ENCODE measurements at regions not wholly inside any gene's neighbourhood (a gene's known extent, or its start where the extent isn't known, plus 50 kb on each side); places are given as distances from the start of the nearest gene placed in this dataset.

DNA sequence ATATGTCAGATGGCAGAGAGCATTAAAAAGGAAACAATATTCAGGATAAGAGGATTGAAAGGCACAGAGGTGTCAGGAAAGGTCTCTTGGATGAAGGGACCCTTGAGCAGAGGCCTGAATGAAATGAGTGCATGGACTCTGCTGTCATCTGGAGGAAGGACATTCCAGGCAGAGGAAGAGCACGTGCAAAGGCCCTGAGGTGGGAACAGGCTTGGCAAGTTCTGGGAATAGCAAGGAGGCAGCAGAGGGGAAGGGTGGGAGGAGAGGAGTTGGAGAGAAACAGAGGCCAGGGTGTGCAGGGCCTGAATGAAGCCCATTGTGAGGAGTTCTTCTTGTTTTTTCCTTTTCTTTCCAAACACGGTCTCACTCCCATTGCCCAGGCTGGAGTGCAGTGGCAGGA, 59.0 kb upstream of the RUNX3 start:
- no peak overlapping the region for H3K4me3 Mint-ChIP-seq
- H3K36me3 Mint-ChIP-seq: peaks cover 1% of the 10 kb centered on the region
- intact Hi-C loops (cut with micrococcal nuclease): no loop called here
- H3K27me3 Mint-ChIP-seq: no peaks in the 10 kb centered on the region
- DNase-seq: no peak
- CTCF ChIA-PET: interaction anchor here (1.2 kb wide), 1 partner anchor 48 kb away, joined by 6 read pairs; no protein-coding TSS in a partner anchor
- POLR2A ChIA-PET: interaction anchor here (1.5 kb wide), 1 partner anchor 23 kb away, joined by 7 read pairs; no protein-coding TSS in a partner anchor
- no peaks in the 10 kb centered on the region for H3K9me3 Mint-ChIP-seq
- no peak overlapping the region for H3K27ac Mint-ChIP-seq
- peaks cover 85% of the 10 kb centered on the region for H3K4me1 Mint-ChIP-seq (ENCODE audit: low read depth)

DNA sequence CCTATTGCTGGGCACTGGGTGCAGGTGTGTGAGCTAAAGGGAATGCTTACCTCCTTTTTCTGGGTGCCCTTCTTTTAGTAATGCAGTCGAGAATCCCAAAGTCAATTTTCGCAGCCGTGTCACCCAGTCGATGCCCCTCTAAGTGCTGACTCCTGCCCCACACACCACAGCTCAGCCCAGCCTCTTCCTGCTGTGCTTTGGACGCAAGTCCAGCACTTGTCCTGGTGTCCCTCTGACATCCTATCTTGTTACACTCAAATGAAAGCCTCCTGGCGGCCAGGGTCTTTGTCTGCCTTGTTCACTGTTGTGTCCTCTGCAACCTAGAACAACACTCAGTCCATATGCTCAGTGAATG, 58.5 kb upstream of the RUNX3 start:
- DNase-seq: no peak
- intact Hi-C loops (cut with micrococcal nuclease): no loop called here
- H3K4me1 Mint-ChIP-seq (ENCODE audit: low read depth): peaks cover 86% of the 10 kb centered on the region
- H3K36me3 Mint-ChIP-seq: peaks cover 1% of the 10 kb centered on the region
- ChIA-PET CTCF (interaction anchor here (1.0 to 1.6 kb wide), 5 partner anchors 9 to 141 kb away, joined by 4 to 6 read pairs (median 5); no protein-coding TSS in a partner anchor), POLR2A (interaction anchor here (1.5 kb wide), 1 partner anchor 22 kb away, joined by 7 read pairs; no protein-coding TSS in a partner anchor)
- H3K27ac Mint-ChIP-seq: peak overlapping the region; percentile 26
- no peaks in the 10 kb centered on the region for H3K27me3 Mint-ChIP-seq
- H3K4me3 Mint-ChIP-seq: no peak overlapping the region
- no peaks in the 10 kb centered on the region for H3K9me3 Mint-ChIP-seq

DNA sequence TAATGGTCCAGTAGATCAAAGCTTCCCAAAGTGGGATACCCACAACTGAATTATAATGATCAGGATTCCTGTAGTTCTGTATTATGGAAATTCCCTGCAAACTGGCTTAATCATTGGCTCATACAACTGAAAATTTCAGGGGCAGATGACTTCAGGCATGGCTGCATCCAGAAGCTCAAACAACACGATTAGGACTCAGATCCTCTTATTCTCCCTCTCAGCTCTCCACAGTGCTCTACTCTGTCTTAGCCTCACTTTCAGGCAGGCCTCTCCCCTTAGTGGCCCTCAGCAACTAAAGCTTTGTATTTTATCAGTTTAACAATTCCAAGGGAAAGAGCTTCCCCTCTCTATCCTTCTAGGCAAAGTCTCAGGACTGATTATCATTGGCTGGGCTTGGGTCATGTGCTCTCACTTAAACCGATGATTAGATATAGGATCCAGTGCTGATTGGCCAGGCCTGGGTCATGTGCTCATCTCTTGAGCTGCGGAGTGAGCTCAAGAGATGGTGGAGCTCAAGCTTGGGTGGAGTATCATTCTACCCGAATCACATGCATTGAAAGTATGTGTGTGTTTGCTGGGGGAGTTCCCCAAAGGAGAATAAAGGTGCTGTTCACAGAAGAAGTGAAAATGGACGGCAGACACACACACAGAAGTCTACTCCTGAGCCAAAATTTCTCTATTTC, 57.9 kb upstream of the RUNX3 start:
- Mint-ChIP-seq H3K4me1 (ENCODE audit: low read depth) (peaks cover 86% of the 10 kb centered on the region), H3K9me3 (no peaks in the 10 kb centered on the region), H3K27me3 (no peaks in the 10 kb centered on the region), H3K36me3 (peaks cover 1% of the 10 kb centered on the region), H3K4me3 (no peak overlapping the region), H3K27ac (peak overlapping the region; percentile 26)
- intact Hi-C loops (cut with micrococcal nuclease): no loop called here
- DNase-seq: peak; percentile 51
- ChIA-PET CTCF (interaction anchor here (1.0 to 1.6 kb wide), 6 partner anchors 9 to 140 kb away, joined by 3 to 6 read pairs (median 4); no protein-coding TSS in a partner anchor), POLR2A (interaction anchor here (1.5 kb wide), 1 partner anchor 22 kb away, joined by 7 read pairs; no protein-coding TSS in a partner anchor)

DNA sequence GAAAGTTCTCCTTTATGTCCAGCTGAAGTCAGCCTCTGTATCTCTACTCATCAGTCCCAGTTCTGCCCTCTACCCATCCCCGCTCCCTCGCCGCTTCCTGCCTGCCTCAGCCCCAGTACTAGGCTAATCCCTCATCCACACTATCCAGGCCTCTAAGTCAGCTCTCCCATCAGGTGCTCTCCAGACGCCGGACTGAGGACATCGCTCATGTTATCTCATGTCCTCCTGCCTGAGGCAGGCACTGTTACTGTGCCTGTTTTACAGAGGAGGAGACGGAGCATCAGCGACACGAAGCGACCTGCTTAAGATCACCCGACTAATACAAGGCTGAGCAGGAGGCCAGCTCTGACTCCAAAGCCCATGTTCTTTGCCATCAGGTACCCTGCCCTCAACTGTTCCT, 57.3 kb upstream of the RUNX3 start:
- H3K27ac Mint-ChIP-seq: no peak overlapping the region
- CTCF ChIA-PET: interaction anchor here (1.0 to 1.6 kb wide), 5 partner anchors 8 to 140 kb away, joined by 3 to 6 read pairs (median 4); no protein-coding TSS in a partner anchor
- peaks cover 86% of the 10 kb centered on the region for H3K4me1 Mint-ChIP-seq (ENCODE audit: low read depth)
- H3K36me3 Mint-ChIP-seq: peaks cover 1% of the 10 kb centered on the region
- POLR2A ChIA-PET: interaction anchor here (0.9 to 1.5 kb wide), 2 partner anchors 21 to 22 kb away, joined by 3 to 7 read pairs; no protein-coding TSS in a partner anchor
- H3K4me3 Mint-ChIP-seq: no peak overlapping the region
- intact Hi-C loops (cut with micrococcal nuclease): no loop called here
- no peaks in the 10 kb centered on the region for H3K27me3 Mint-ChIP-seq
- DNase-seq: no peak
- no peaks in the 10 kb centered on the region for H3K9me3 Mint-ChIP-seq

DNA sequence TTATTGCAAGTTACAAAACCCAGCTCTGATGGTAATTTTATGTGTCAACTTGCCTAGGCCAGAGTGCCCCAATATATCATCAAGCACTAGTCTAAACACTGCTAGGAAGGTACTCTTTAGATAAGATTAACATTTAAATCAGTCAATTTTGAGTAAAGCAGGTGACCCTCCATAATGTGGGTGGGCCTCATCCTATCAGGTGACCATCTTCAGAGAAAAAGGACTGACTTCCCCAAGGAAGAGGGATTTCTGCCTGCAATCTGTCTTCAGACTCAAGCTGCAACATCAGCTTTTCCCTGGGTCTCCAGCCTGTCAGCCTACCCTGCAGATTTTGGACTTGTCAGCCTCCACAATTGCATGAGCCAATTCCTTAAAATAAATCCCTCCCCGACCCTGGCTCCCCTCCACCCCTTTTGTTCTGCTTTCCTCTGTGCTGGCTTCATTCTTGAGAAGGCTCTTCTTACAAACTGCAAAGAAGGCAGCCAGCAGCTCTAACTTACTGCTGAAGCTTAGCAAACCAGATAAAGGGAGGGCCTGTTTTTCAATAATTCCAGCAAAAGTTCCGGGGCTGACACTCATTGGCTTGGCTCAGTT, 56.4 kb upstream of the RUNX3 start:
- DNase-seq: no peak
- Mint-ChIP-seq H3K36me3 (peaks cover 1% of the 10 kb centered on the region), H3K4me1 (ENCODE audit: low read depth) (peaks cover 86% of the 10 kb centered on the region), H3K27me3 (no peaks in the 10 kb centered on the region), H3K27ac (no peak overlapping the region), H3K4me3 (no peak overlapping the region), H3K9me3 (no peaks in the 10 kb centered on the region)
- ChIA-PET POLR2A (interaction anchor here (0.9 kb wide), 1 partner anchor 21 kb away, joined by 3 read pairs; no protein-coding TSS in a partner anchor), CTCF (no interaction called here)
- intact Hi-C loops (cut with micrococcal nuclease): no loop called here

DNA sequence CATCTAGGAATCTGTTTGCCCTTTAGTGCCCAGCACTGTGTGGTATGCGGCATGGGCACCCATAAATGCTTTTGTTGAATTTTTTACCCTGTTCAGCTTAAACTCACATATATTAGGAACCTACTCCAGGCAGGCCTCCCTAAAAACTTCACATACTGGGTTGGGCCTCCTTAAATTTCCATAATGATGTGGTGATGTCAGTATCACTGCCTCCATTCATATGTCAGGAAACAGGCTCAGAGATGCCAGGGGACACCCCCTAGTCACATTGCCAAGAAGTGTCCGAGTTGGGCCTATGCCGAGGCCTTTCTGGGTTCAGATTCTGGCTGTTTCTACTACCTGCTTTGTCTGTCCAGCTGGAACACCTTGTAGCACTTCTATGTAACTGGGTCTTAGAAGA, 55.7 kb upstream of the RUNX3 start:
- no peak for DNase-seq
- Mint-ChIP-seq H3K4me3 (no peak overlapping the region), H3K27me3 (no peaks in the 10 kb centered on the region), H3K9me3 (no peaks in the 10 kb centered on the region), H3K36me3 (peaks cover 1% of the 10 kb centered on the region), H3K27ac (no peak overlapping the region), H3K4me1 (ENCODE audit: low read depth) (peaks cover 86% of the 10 kb centered on the region)
- ChIA-PET CTCF (interaction anchor here (1.1 to 1.5 kb wide), 2 partner anchors 51 to 60 kb away, joined by 3 read pairs; no protein-coding TSS in a partner anchor), POLR2A (no interaction called here)
- intact Hi-C loops (cut with micrococcal nuclease): no loop called here

DNA sequence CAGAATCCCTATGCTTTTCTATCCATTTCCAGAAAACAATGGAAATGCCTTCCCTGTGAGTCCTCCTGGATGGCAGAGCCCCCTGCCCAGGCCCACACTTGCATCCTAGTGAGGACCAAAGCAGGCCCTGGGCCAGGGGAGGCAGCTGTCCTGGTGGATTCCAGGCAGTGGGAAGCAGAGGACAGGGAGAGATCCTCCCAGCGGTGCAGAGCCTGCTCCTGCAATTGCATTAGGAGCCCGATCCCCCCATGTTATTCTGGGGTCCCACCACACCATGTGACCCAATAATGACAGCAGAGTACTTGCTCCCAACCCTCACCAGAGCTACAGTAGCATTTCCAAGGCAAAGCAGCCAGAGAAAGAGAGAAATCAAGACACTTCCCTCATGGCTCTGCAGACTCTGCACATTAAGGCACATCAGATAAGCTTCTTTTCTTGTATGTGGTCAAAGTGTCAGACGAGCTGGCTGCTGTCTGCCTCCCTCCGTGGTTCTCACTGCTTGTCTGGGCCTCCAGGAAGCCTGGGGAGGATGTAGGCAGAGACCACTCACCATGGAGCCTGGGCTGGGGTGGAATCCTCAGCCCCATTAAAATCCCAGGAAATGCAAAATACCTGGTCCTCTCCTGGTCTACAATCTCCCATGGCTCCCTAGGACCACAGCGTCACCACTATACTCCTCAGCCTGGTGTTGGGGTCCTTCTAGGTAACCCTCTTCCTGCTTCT, 54.9 kb upstream of the RUNX3 start:
- intact Hi-C loops (cut with micrococcal nuclease): no loop called here
- Mint-ChIP-seq H3K27ac (peak overlapping the region; percentile 3), H3K36me3 (peaks cover 1% of the 10 kb centered on the region), H3K4me1 (ENCODE audit: low read depth) (peaks cover 86% of the 10 kb centered on the region), H3K9me3 (no peaks in the 10 kb centered on the region), H3K4me3 (no peak overlapping the region), H3K27me3 (no peaks in the 10 kb centered on the region)
- POLR2A ChIA-PET: no interaction called here
- CTCF ChIA-PET: interaction anchor here (1.1 to 1.5 kb wide), 2 partner anchors 52 to 61 kb away, joined by 3 read pairs; no protein-coding TSS in a partner anchor
- DNase-seq: peak; percentile 43

DNA sequence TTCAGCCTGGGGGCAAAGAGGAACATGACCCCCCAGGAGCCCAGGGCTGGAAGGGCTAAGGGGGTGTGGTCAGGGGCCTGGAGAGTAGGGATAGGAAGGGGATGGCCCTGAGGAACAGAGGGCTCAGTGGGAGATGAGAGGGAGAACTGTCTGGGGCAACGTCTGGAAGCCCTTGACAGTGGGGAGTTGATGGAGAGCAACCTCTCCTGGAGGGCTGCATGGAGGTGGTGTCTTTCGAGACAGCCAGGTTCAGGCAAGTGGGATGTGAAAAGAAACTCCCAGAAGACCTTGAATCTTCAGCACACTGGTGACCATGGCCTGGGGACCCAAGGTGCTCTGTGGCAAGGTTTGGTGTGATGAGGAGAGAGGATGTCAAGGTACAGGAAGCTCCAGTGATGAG, 54.2 kb upstream of the RUNX3 start:
- no peaks in the 10 kb centered on the region for H3K9me3 Mint-ChIP-seq
- CTCF ChIA-PET: interaction anchor here (1.5 kb wide), 1 partner anchor 61 kb away, joined by 3 read pairs; no protein-coding TSS in a partner anchor
- POLR2A ChIA-PET: no interaction called here
- intact Hi-C loops (cut with micrococcal nuclease): no loop called here
- H3K27ac Mint-ChIP-seq: peak overlapping the region; percentile 3
- H3K4me1 Mint-ChIP-seq (ENCODE audit: low read depth): peaks cover 82% of the 10 kb centered on the region
- DNase-seq: no peak
- H3K27me3 Mint-ChIP-seq: no peaks in the 10 kb centered on the region
- peaks cover 1% of the 10 kb centered on the region for H3K36me3 Mint-ChIP-seq
- H3K4me3 Mint-ChIP-seq: no peak overlapping the region

DNA sequence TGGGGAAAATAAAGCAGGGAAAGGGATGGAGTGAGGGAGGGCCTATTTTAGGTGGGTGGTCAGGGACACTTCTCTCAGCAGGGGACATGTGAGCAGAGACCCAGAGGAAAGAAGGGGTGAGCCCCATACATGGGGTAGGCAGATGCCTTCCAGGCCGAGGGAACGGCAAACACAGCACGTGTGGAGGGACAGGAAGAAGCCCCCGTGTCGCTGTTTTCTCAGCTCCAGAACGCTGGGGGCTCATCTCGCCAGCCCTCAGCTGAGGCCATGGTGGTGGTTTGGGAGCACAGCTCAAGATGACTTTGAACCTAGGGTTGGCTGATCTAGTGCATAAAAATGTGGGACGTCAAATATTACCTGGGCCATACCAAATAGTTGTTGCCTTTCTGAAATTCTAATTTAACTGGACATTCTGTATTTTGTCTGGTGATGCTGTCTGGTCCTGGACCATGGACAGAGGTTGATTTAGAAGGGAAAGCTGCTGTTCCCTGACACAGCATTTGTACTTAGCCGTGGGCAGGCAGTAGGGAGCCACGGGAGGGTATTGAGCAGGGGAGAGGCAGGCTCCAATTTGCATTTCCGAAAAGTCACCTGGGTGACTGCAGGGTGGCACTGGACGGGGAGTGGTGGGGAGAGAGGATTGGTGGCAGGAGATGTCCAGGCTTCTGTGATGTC, 53.1 kb upstream of the RUNX3 start:
- Mint-ChIP-seq H3K4me1 (ENCODE audit: low read depth) (peaks cover 83% of the 10 kb centered on the region), H3K27ac (no peak overlapping the region), H3K36me3 (peaks cover 1% of the 10 kb centered on the region), H3K27me3 (no peaks in the 10 kb centered on the region), H3K9me3 (no peaks in the 10 kb centered on the region), H3K4me3 (no peak overlapping the region)
- no peak for DNase-seq
- intact Hi-C loops (cut with micrococcal nuclease): no loop called here
- CTCF ChIA-PET: interaction anchor here (1.0 kb wide), 1 partner anchor 135 kb away, joined by 3 read pairs; no protein-coding TSS in a partner anchor
- POLR2A ChIA-PET: no interaction called here

DNA sequence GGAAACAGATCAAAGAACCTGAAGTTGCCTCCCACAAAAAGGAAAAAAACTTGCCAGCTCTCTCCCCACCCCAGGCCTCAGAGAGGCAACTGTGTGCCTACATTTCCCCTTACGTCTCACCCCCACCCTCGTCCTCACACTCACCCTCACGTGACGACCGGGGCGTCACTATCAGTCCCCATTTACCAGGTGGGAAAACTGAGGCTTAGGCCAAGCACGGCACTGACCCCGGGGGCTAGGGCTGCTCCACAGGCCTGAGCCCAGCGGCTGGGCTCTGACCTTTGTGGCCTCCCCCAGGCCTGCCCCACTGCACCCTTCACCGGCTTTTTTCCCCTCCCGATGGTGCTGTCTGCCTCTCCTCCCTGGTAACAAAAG, 51.5 kb upstream of the RUNX3 start:
- ChIA-PET CTCF (interaction anchor here (0.7 to 1.2 kb wide), 3 partner anchors 55 to 133 kb away, joined by 3 to 5 read pairs (median 3); no protein-coding TSS in a partner anchor), POLR2A (no interaction called here)
- DNase-seq: peak; percentile 58
- no peaks in the 10 kb centered on the region for H3K27me3 Mint-ChIP-seq
- peak overlapping the region; percentile 71 for H3K27ac Mint-ChIP-seq
- no peak overlapping the region for H3K4me3 Mint-ChIP-seq
- intact Hi-C loops (cut with micrococcal nuclease): loop anchor here (2.0 kb wide), 1 partner anchor 15 kb away; no protein-coding TSS in a partner anchor
- H3K9me3 Mint-ChIP-seq: peaks cover 4% of the 10 kb centered on the region
- peaks cover 2% of the 10 kb centered on the region for H3K36me3 Mint-ChIP-seq
- peaks cover 78% of the 10 kb centered on the region for H3K4me1 Mint-ChIP-seq (ENCODE audit: low read depth)

DNA sequence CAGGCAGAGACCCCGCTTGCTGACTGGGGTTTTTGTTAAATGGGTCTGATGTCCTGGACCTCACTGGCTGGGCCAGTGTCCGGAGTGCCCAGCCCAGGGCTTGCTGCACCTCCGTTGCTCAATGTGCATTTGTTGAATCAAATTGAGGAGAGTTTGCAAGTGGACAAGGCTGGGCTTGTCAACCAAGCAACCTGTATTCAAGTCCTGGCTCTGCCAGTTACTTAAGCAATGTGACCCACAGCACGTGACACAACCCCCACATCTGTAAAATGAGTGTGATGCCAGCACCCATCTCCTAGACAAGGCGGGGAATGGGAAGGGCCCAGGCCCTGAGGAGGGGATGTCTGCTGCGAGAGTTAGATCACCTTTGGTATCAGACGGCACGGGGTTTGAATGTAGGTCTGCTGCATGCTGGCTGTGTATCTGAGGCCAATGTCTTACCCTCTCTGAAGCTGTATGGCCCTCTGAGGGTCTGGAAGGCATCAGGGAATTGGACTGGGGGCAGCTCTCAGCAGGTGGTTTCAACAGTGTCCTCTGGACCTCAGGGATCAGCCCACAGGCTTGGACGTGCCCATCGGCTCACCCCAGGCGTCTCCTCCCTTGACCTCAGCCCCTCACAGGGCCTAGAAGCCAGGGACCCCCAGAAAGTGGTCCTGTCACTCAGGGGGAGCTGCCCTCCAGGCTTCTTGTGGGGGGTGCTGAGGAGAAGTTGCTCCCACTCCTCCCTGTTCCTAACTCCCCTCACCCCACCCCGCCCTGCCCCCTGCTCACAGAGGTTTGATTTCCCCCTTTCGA, 51.0 kb upstream of the RUNX3 start:
- H3K27ac Mint-ChIP-seq: peak overlapping the region; percentile 71
- no peak for DNase-seq
- H3K4me3 Mint-ChIP-seq: no peak overlapping the region
- ChIA-PET POLR2A (interaction anchor here (1.1 kb wide), 1 partner anchor 16 kb away, joined by 4 read pairs; no protein-coding TSS in a partner anchor), CTCF (interaction anchor here (1.2 kb wide), 2 partner anchors 56 to 68 kb away, joined by 3 to 5 read pairs; no protein-coding TSS in a partner anchor)
- peaks cover 5% of the 10 kb centered on the region for H3K36me3 Mint-ChIP-seq
- H3K4me1 Mint-ChIP-seq (ENCODE audit: low read depth): peaks cover 76% of the 10 kb centered on the region
- H3K9me3 Mint-ChIP-seq: peaks cover 7% of the 10 kb centered on the region
- no peaks in the 10 kb centered on the region for H3K27me3 Mint-ChIP-seq
- intact Hi-C loops (cut with micrococcal nuclease): loop anchor here (2.0 kb wide), 1 partner anchor 14 kb away; no protein-coding TSS in a partner anchor

Measured in activated CD4-positive, alpha-beta memory T cell treated with anti-CD3 and anti-CD28 coated beads for 36 hours (primary cell).